ENCODE measurements at regions not wholly inside any gene's neighbourhood (a gene's known extent, or its start where the extent isn't known, plus 50 kb on each side); places are given as distances from the start of the nearest gene placed in this dataset.

DNA sequence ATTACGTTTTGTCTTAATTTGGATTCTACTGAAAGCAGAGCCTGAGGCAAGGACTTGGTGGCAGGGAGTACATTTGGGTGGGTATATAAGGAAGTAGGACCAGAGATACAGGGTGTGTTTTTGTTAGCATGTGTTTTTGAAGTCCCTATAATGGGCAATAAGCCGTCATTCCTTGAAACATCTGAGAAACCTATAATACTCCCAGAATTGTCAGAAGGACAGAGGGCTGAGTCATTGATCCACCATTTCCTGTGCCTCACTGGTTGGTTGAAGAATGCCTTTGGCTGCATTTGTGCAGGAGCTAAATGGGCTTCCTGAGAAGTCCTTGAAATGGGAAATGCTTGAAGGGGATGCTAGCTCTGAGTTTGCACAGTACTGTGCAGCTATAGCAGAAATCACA lies 281.8 kb upstream of the ZEB2 start:
- FAIRE-seq (peak; percentile 75), DNase-seq (ENCODE audit: low read depth) (peak; percentile 84)
- no peak overlapping the region for H3K27ac ChIP-seq (ENCODE audit: low read depth, low read length)
- H3K4me3 Mint-ChIP-seq (ENCODE audit: unreplicated experiment) = no peak overlapping the region
- TF ChIP-seq, protein P1, sequence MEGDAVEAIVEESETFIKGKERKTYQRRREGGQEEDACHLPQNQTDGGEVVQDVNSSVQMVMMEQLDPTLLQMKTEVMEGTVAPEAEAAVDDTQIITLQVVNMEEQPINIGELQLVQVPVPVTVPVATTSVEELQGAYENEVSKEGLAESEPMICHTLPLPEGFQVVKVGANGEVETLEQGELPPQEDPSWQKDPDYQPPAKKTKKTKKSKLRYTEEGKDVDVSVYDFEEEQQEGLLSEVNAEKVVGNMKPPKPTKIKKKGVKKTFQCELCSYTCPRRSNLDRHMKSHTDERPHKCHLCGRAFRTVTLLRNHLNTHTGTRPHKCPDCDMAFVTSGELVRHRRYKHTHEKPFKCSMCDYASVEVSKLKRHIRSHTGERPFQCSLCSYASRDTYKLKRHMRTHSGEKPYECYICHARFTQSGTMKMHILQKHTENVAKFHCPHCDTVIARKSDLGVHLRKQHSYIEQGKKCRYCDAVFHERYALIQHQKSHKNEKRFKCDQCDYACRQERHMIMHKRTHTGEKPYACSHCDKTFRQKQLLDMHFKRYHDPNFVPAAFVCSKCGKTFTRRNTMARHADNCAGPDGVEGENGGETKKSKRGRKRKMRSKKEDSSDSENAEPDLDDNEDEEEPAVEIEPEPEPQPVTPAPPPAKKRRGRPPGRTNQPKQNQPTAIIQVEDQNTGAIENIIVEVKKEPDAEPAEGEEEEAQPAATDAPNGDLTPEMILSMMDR (IDR thresholded peaks at IDR 0.05; ENCODE audit: insufficient read depth, low read depth, low read length) = no peak
- no peak for TF ChIP-seq EZH2 (IDR thresholded peaks at IDR 0.05; ENCODE audit: insufficient read depth, low read length)
- H3K27ac Mint-ChIP-seq (ENCODE audit: unreplicated experiment) = peak overlapping the region; percentile 96
- H3K36me3 ChIP-seq (ENCODE audit: insufficient read depth, low read length) = no peaks in the 10 kb centered on the region
- peaks cover 20% of the 10 kb centered on the region for H3K4me1 Mint-ChIP-seq (ENCODE audit: low read depth, unreplicated experiment)
- peak overlapping the region; percentile 3 for H3K4me2 ChIP-seq (ENCODE audit: low read length)
- H3K9me3 Mint-ChIP-seq (ENCODE audit: unreplicated experiment) = no peaks in the 10 kb centered on the region
- H2AFZ ChIP-seq (ENCODE audit: low read depth, low read length) = peak overlapping the region; percentile 43
- no peak overlapping the region for H3K9ac ChIP-seq (ENCODE audit: low read length)
- peaks cover 6% of the 10 kb centered on the region for H3K4me1 ChIP-seq (ENCODE audit: insufficient read depth, low read length)
- no peaks in the 10 kb centered on the region for H3K27me3 ChIP-seq (ENCODE audit: insufficient read depth, low read length)
- no peaks in the 10 kb centered on the region for H4K20me1 ChIP-seq (ENCODE audit: insufficient read depth, low read length)
- H3K36me3 Mint-ChIP-seq (ENCODE audit: low read depth, unreplicated experiment) = no peaks in the 10 kb centered on the region
- H3K27me3 Mint-ChIP-seq (ENCODE audit: low read depth, unreplicated experiment) = peaks cover under 1% of the 10 kb centered on the region
- H3K79me2 ChIP-seq (ENCODE audit: insufficient read depth, low read length) = no peaks in the 10 kb centered on the region
- H3K9me3 ChIP-seq (ENCODE audit: insufficient read depth, low read depth, low read length) = no peaks in the 10 kb centered on the region
- H3K4me3 ChIP-seq (ENCODE audit: insufficient read depth, low read depth, low read length) = no peak overlapping the region

DNA sequence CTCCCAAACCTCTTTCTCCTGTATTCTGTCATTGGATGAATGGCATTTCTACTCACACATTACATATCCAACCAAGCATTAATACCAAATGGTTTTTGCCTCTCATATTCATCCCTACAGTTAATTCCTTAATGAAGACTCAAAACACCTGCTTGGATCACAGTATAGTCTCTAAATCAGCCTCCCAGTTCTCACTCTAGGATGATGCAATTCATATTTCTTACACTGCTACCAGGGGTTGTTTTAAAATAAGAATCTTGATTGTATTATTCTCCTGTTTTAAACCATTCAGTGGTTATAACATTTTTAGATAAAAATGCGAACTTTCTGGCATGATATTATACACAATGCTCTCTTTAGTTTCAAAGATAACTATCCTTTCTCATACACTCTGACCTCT lies 281.4 kb upstream of the ZEB2 start:
- Histone ChIP-seq H4K20me1 (ENCODE audit: insufficient read depth, low read length) (no peaks in the 10 kb centered on the region), H3K4me2 (ENCODE audit: low read length) (peak overlapping the region; percentile 3), H3K36me3 (ENCODE audit: insufficient read depth, low read length) (no peaks in the 10 kb centered on the region), H3K27ac (ENCODE audit: low read depth, low read length) (no peak overlapping the region), H3K27me3 (ENCODE audit: insufficient read depth, low read length) (no peaks in the 10 kb centered on the region), H3K79me2 (ENCODE audit: insufficient read depth, low read length) (no peaks in the 10 kb centered on the region), H3K4me3 (ENCODE audit: insufficient read depth, low read depth, low read length) (no peak overlapping the region), H3K4me1 (ENCODE audit: insufficient read depth, low read length) (peaks cover 6% of the 10 kb centered on the region), H3K9ac (ENCODE audit: low read length) (no peak overlapping the region), H2AFZ (ENCODE audit: low read depth, low read length) (peak overlapping the region; percentile 43), H3K9me3 (ENCODE audit: insufficient read depth, low read depth, low read length) (no peaks in the 10 kb centered on the region)
- peak overlapping the region; percentile 96 for H3K27ac Mint-ChIP-seq (ENCODE audit: unreplicated experiment)
- TF ChIP-seq, protein P1 (IDR thresholded peaks at IDR 0.05; ENCODE audit: insufficient read depth, low read depth, low read length) = no peak
- TF ChIP-seq EZH2 (IDR thresholded peaks at IDR 0.05; ENCODE audit: insufficient read depth, low read length) = no peak
- H3K27me3 Mint-ChIP-seq (ENCODE audit: low read depth, unreplicated experiment) = peaks cover 2% of the 10 kb centered on the region
- no peaks in the 10 kb centered on the region for H3K9me3 Mint-ChIP-seq (ENCODE audit: unreplicated experiment)
- no peak for DNase-seq (ENCODE audit: low read depth)
- no peak for FAIRE-seq
- peaks cover 20% of the 10 kb centered on the region for H3K4me1 Mint-ChIP-seq (ENCODE audit: low read depth, unreplicated experiment)
- H3K36me3 Mint-ChIP-seq (ENCODE audit: low read depth, unreplicated experiment) = no peaks in the 10 kb centered on the region
- no peak overlapping the region for H3K4me3 Mint-ChIP-seq (ENCODE audit: unreplicated experiment)

DNA sequence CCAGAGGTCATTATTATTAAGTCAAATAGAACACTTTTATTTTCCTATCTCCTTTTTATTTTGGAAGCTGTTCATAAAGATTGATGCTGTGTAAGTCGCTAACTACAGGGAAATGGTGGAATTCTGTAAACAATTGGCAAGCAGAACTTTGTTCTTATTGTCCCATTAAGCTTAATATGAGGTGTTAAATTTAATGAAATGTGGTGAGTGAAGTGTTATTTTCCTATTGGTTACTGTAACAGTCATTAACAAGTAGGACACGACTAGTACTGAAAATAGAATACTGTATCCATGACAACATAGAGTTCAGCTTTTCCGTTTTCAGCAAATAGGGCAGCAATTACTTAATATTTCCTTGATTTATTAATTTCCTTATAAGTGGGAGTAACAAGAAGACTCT lies 279.1 kb upstream of the ZEB2 start:
- no peak overlapping the region for H3K4me3 ChIP-seq (ENCODE audit: insufficient read depth, low read depth, low read length)
- no peaks in the 10 kb centered on the region for H3K27me3 ChIP-seq (ENCODE audit: insufficient read depth, low read length)
- H3K4me1 ChIP-seq (ENCODE audit: insufficient read depth, low read length) = peaks cover 6% of the 10 kb centered on the region
- Mint-ChIP-seq H3K36me3 (ENCODE audit: low read depth, unreplicated experiment) (no peaks in the 10 kb centered on the region), H3K9me3 (ENCODE audit: unreplicated experiment) (no peaks in the 10 kb centered on the region), H3K27ac (ENCODE audit: unreplicated experiment) (no peak overlapping the region), H3K4me3 (ENCODE audit: unreplicated experiment) (no peak overlapping the region), H3K4me1 (ENCODE audit: low read depth, unreplicated experiment) (peaks cover 20% of the 10 kb centered on the region), H3K27me3 (ENCODE audit: low read depth, unreplicated experiment) (peaks cover 2% of the 10 kb centered on the region)
- DNase-seq (ENCODE audit: low read depth) = no peak
- no peak overlapping the region for H3K27ac ChIP-seq (ENCODE audit: low read depth, low read length)
- TF ChIP-seq EZH2 (IDR thresholded peaks at IDR 0.05; ENCODE audit: insufficient read depth, low read length) = no peak
- TF ChIP-seq, protein P1 (IDR thresholded peaks at IDR 0.05; ENCODE audit: insufficient read depth, low read depth, low read length) = no peak
- no peaks in the 10 kb centered on the region for H3K79me2 ChIP-seq (ENCODE audit: insufficient read depth, low read length)
- H3K36me3 ChIP-seq (ENCODE audit: insufficient read depth, low read length) = no peaks in the 10 kb centered on the region
- H2AFZ ChIP-seq (ENCODE audit: low read depth, low read length) = no peak overlapping the region
- H3K4me2 ChIP-seq (ENCODE audit: low read length) = no peak overlapping the region
- no peak for FAIRE-seq
- no peaks in the 10 kb centered on the region for H4K20me1 ChIP-seq (ENCODE audit: insufficient read depth, low read length)
- no peak overlapping the region for H3K9ac ChIP-seq (ENCODE audit: low read length)
- no peaks in the 10 kb centered on the region for H3K9me3 ChIP-seq (ENCODE audit: insufficient read depth, low read depth, low read length)

Measured in astrocyte (in vitro differentiated cells and primary cell).